ENCODE measurements at regions not wholly inside any gene's neighbourhood (a gene's known extent, or its start where the extent isn't known, plus 50 kb on each side); places are given as distances from the start of the nearest gene placed in this dataset.

GRCh38 chr13:50636007-50636704, 207.3 kb downstream of the DLEU7 start:
- no peak overlapping the region for H3K4me3 ChIP-seq (ENCODE audit: low read length)
- no peak for DNase-seq (ENCODE audit: low read depth)
- no peak for TF ChIP-seq CTCF (conservative IDR thresholded peaks at IDR 0.05; ENCODE audit: low read depth, low read length)

GRCh38 chr13:50643060-50643459, 200.4 kb downstream of the DLEU7 start:
- no peak overlapping the region for H3K4me3 ChIP-seq (ENCODE audit: low read length)
- TF ChIP-seq CTCF (conservative IDR thresholded peaks at IDR 0.05; ENCODE audit: low read depth, low read length), result no peak
- DNase-seq (ENCODE audit: low read depth), result no peak

- H3K4me3 ChIP-seq (ENCODE audit: low read length), result no peak overlapping the region
- TF ChIP-seq CTCF (conservative IDR thresholded peaks at IDR 0.05; ENCODE audit: low read depth, low read length), result no peak
- no peak for DNase-seq (ENCODE audit: low read depth)
Observed at GRCh38 chr13:50644081-50644871, 199.2 kb downstream of the DLEU7 start.

GRCh38 chr13:50645092-50645491, 198.4 kb downstream of the DLEU7 start:
- no peak overlapping the region for H3K4me3 ChIP-seq (ENCODE audit: low read length)
- TF ChIP-seq CTCF (conservative IDR thresholded peaks at IDR 0.05; ENCODE audit: low read depth, low read length), result no peak
- no peak for DNase-seq (ENCODE audit: low read depth)

- TF ChIP-seq CTCF (conservative IDR thresholded peaks at IDR 0.05; ENCODE audit: low read depth, low read length), result no peak
- H3K4me3 ChIP-seq (ENCODE audit: low read length), result no peak overlapping the region
- DNase-seq (ENCODE audit: low read depth), result no peak
Observed at GRCh38 chr13:50646070-50646469, 197.4 kb downstream of the DLEU7 start.

GRCh38 chr13:50649211-50649610, 194.3 kb downstream of the DLEU7 start:
- DNase-seq (ENCODE audit: low read depth), result no peak
- no peak for TF ChIP-seq CTCF (conservative IDR thresholded peaks at IDR 0.05; ENCODE audit: low read depth, low read length)

More at GRCh38 chr13:50649211-50649610, 194.3 kb downstream of the DLEU7 start:
- no peak overlapping the region for H3K4me3 ChIP-seq (ENCODE audit: low read length)
